Activated B cell treated with CpG ODN at 0.5 μM for 24 hours (primary cell): ENCODE measurements at regions not wholly inside any gene's neighbourhood (a gene's known extent, or its start where the extent isn't known, plus 50 kb on each side); places are given as distances from the start of the nearest gene placed in this dataset.

Source experiments
- ATAC-seq: fragments of 200-7000 bp; cut with Tn5 transposase; one replicate; pipeline ENCODE4 v1.10.0; 2021; ENCODE audit warnings: low read depth, mild to moderate bottlenecking, moderate library complexity
- CTCF ChIA-PET: fragments of 350-600 bp; sonication (Branson Sonifier 250); formaldehyde crosslinking; loops from one replicate; lab custom pipeline; 2021; ENCODE audit warnings: antibody characterized with exemption; lab: Charles Lee
- POLR2A ChIA-PET: fragments of 350-600 bp; sonication (Branson Sonifier 250); formaldehyde crosslinking; loops from one replicate; lab custom pipeline; 2021; ENCODE audit warnings: antibody characterized with exemption; lab: Charles Lee
- DNase-seq: peaks from one replicate; pipeline ENCODE4 v3.0.0; 2022
- H3K27ac Mint-ChIP-seq: one replicate; pipeline ENCODE4 v1.8.0; 2020; ENCODE audit warnings: mixed read lengths
- H3K27me3 Mint-ChIP-seq: one replicate; pipeline ENCODE4 v1.8.0; 2021; ENCODE audit warnings: mixed read lengths
- H3K36me3 Mint-ChIP-seq: one replicate; pipeline ENCODE4 v1.8.0; 2021; ENCODE audit warnings: low read depth, mixed read lengths
- H3K4me1 Mint-ChIP-seq: one replicate; pipeline ENCODE4 v1.8.0; 2021; ENCODE audit warnings: mixed read lengths
- H3K4me3 Mint-ChIP-seq: one replicate; pipeline ENCODE4 v1.8.0; 2020; ENCODE audit warnings: mild to moderate bottlenecking, mixed read lengths
- H3K9me3 Mint-ChIP-seq: one replicate; pipeline ENCODE4 v1.8.0; 2020; ENCODE audit warnings: mixed read lengths
- intact Hi-C: fragments of 100-400 bp; cut with micrococcal nuclease; formaldehyde crosslinking; loops from one replicate; pipeline ENCODE4 v1.15.1; 2024
- TF ChIP-seq, protein P1 (sequence below): fragments of 200-600 bp; IDR thresholded peaks from one replicate; pipeline ENCODE4 v1.8.0; 2022; ENCODE audit warnings: antibody characterized with exemption, mild to moderate bottlenecking

DNA sequence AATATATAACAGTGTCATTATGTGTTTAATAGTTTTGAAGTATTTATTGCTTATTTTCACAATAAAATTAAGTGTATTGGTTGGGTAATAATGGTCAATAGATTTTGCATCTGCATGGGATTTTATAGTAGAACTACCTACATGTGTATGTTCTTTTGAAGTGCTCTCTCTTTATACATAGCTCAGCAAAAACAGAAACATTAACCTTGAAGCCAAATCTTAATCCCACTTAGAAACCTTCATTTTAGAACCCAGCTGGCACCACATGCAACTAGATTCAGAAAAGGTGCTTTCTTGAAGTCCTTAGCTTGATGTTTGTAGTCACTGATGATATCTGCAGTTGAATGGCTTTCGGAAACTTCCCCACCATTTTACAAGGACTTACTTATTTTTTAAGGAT lies 146.9 kb upstream of the IL12A start:
- intact Hi-C loops, result no loop called here
- Mint-ChIP-seq H3K4me3 (no peak overlapping the region), H3K4me1 (peaks cover 7% of the 10 kb centered on the region), H3K36me3 (no peaks in the 10 kb centered on the region), H3K27me3 (peaks cover 12% of the 10 kb centered on the region), H3K9me3 (no peaks in the 10 kb centered on the region), H3K27ac (no peak overlapping the region)
- TF ChIP-seq, protein P1, sequence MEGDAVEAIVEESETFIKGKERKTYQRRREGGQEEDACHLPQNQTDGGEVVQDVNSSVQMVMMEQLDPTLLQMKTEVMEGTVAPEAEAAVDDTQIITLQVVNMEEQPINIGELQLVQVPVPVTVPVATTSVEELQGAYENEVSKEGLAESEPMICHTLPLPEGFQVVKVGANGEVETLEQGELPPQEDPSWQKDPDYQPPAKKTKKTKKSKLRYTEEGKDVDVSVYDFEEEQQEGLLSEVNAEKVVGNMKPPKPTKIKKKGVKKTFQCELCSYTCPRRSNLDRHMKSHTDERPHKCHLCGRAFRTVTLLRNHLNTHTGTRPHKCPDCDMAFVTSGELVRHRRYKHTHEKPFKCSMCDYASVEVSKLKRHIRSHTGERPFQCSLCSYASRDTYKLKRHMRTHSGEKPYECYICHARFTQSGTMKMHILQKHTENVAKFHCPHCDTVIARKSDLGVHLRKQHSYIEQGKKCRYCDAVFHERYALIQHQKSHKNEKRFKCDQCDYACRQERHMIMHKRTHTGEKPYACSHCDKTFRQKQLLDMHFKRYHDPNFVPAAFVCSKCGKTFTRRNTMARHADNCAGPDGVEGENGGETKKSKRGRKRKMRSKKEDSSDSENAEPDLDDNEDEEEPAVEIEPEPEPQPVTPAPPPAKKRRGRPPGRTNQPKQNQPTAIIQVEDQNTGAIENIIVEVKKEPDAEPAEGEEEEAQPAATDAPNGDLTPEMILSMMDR, result no peak
- CTCF ChIA-PET, result no interaction called here
- DNase-seq, result no peak
- POLR2A ChIA-PET, result no interaction called here
- ATAC-seq, result no peak

DNA sequence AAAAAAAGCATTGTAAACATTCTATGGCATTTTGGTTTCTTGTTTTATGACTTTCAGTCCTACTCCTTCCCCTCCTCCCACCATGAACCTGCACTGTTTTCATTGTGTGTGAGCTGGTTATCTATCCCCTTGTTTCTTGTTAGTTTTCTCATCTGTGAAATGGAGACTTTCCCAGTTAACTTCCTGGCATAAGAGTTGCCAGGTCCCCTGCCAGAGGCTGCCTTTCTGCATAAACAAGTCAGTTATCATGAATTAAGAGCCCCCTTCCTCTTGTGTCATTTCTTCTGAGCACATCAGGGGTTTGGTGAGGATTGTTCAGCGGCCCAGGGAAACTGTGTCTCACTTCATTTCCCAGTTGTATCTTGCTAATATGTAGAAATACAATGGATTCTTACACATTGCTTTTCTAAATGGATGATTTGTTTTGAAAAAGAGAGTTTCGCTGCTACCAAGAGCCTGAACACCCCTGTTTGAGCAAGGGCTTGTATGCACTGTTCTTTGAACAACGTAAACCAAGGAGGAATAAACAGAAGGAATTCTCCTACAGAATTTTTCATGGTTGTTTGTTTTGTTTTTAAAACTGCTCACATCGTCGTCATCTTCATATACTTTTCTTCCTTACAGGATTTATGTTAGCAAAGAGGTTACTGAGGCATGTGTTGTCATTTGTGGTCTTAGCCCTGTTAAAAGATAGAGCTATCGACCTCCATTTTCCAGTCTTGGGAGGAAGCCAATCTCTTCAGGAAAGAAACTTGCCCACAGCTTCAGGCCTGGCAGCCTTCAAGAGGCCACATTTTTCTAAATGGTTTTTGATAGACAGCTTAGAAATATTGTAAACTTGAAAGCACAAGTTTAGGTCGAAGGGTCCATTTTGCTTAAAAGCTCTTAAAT lies 144.6 kb upstream of the IL12A start:
- ChIA-PET POLR2A (no interaction called here), CTCF (interaction anchor here (1.9 kb wide), 1 partner anchor 15 kb away, joined by 6 read pairs; no protein-coding TSS in a partner anchor)
- H3K4me1 Mint-ChIP-seq, result peaks cover 7% of the 10 kb centered on the region
- TF ChIP-seq, protein P1, result no peak
- H3K4me3 Mint-ChIP-seq, result no peak overlapping the region
- H3K9me3 Mint-ChIP-seq, result no peaks in the 10 kb centered on the region
- H3K27ac Mint-ChIP-seq, result no peak overlapping the region
- H3K36me3 Mint-ChIP-seq, result no peaks in the 10 kb centered on the region
- intact Hi-C loops, result no loop called here
- ATAC-seq, result no peak
- DNase-seq, result no peak
- H3K27me3 Mint-ChIP-seq, result peaks cover 9% of the 10 kb centered on the region

DNA sequence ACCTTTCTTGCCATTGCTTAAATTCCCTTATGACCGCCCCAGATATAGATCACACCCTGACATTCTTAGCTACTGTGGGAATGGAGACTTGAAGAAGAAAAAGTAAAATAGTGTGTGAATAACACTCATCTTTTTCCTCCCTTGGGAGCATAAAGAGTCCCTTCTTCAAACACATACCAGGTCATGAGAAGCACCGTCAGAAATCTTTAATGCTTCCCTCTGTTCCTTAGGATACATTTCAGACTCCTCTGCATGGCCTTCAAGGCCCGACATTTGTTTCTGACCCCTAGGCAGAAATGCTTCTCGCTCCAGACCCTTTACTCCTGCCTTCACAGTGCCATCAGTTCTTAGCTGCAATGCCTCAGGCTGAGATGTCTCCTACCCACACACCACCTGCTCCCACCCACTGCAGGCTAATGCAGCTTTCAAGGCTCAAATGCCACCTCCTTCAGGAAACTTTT lies 143.8 kb upstream of the IL12A start:
- ChIA-PET CTCF (interaction anchor here (1.9 kb wide), 1 partner anchor 15 kb away, joined by 6 read pairs; no protein-coding TSS in a partner anchor), POLR2A (no interaction called here)
- H3K4me1 Mint-ChIP-seq, result peaks cover 4% of the 10 kb centered on the region
- DNase-seq, result no peak
- TF ChIP-seq, protein P1, result no peak
- no peak overlapping the region for H3K27ac Mint-ChIP-seq
- peaks cover 9% of the 10 kb centered on the region for H3K27me3 Mint-ChIP-seq
- H3K4me3 Mint-ChIP-seq, result no peak overlapping the region
- H3K36me3 Mint-ChIP-seq, result no peaks in the 10 kb centered on the region
- no peaks in the 10 kb centered on the region for H3K9me3 Mint-ChIP-seq
- ATAC-seq, result no peak
- intact Hi-C loops, result no loop called here

DNA sequence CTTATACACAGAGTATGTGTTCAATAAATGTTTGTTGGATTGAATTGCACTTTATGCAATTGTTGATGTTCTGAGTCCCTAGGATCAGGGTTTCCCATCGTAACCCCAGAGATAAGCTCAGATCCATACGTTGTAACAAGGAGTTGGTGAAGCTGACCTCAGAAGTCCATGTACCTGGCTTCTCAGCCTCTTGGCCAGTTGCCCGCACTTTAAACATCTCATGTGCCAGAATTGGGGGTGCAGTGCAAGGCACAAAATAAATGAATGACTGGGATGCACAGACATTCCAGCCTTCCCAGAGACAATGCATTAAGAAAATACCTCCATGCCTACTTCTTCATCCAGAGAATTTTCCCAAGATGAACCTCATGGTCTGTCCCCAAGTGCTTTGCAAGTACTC lies 142.9 kb upstream of the IL12A start:
- Mint-ChIP-seq H3K27ac (no peak overlapping the region), H3K4me1 (no peaks in the 10 kb centered on the region), H3K27me3 (peaks cover 9% of the 10 kb centered on the region), H3K4me3 (no peak overlapping the region), H3K36me3 (no peaks in the 10 kb centered on the region), H3K9me3 (peaks cover 2% of the 10 kb centered on the region)
- intact Hi-C loops, result no loop called here
- ATAC-seq, result no peak
- ChIA-PET POLR2A (no interaction called here), CTCF (no interaction called here)
- TF ChIP-seq, protein P1, result no peak
- DNase-seq, result no peak

DNA sequence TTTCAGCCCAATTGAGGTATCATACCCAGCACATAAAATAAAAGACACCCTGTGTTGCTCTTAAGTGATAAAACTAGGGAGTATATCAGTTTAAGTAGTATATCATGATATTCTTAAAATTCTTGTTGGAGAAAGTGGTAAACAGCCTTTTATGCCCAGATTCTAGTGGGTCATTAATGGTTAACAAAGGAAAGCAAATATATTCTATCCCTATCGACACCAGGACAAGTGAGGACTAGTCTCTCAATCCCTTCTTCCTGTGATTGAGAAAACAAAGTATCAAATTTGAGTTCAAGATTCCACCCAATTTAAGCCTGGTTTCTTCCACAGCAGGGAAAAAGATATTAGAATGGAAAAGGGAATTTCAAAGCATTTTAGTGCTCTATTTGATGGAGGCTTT lies 142.4 kb upstream of the IL12A start:
- H3K4me1 Mint-ChIP-seq, result no peaks in the 10 kb centered on the region
- no peak overlapping the region for H3K27ac Mint-ChIP-seq
- ChIA-PET POLR2A (no interaction called here), CTCF (no interaction called here)
- TF ChIP-seq, protein P1, result no peak
- H3K36me3 Mint-ChIP-seq, result no peaks in the 10 kb centered on the region
- H3K27me3 Mint-ChIP-seq, result peaks cover 9% of the 10 kb centered on the region
- no peak for DNase-seq
- ATAC-seq, result no peak
- H3K4me3 Mint-ChIP-seq, result no peak overlapping the region
- peaks cover 2% of the 10 kb centered on the region for H3K9me3 Mint-ChIP-seq
- intact Hi-C loops, result no loop called here
